ENCODE measurements at regions not wholly inside any gene's neighbourhood (a gene's known extent, or its start where the extent isn't known, plus 50 kb on each side); places are given as distances from the start of the nearest gene placed in this dataset.

DNA sequence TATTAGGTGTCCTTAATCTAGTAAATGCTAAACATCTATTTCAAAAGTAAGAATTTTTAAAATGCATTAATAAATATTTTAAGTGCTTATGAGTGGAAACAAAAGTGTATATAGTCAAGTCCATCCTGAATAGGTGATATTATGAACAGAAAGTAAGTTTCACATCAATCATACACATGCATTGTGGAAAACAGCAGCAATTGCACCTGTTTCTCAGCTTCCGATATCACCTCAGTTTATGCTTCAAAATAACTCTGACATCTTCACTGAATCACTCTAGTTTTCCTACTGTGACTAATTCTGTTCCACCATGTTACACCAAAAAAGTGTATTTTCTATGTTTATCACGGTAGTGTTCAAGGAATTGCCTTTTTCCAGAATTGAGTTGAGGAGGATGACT lies 172.6 kb upstream of the MANEA start:
- no peak overlapping the region for H3K4me3 ChIP-seq (replicated peaks; ENCODE audit: low read depth, low read length)
- DNase-seq (ENCODE audit: low read depth), result no peak
- TF ChIP-seq, protein P1, sequence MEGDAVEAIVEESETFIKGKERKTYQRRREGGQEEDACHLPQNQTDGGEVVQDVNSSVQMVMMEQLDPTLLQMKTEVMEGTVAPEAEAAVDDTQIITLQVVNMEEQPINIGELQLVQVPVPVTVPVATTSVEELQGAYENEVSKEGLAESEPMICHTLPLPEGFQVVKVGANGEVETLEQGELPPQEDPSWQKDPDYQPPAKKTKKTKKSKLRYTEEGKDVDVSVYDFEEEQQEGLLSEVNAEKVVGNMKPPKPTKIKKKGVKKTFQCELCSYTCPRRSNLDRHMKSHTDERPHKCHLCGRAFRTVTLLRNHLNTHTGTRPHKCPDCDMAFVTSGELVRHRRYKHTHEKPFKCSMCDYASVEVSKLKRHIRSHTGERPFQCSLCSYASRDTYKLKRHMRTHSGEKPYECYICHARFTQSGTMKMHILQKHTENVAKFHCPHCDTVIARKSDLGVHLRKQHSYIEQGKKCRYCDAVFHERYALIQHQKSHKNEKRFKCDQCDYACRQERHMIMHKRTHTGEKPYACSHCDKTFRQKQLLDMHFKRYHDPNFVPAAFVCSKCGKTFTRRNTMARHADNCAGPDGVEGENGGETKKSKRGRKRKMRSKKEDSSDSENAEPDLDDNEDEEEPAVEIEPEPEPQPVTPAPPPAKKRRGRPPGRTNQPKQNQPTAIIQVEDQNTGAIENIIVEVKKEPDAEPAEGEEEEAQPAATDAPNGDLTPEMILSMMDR (IDR thresholded peaks at IDR 0.05; ENCODE audit: low read length, missing control alignments), result no peak

DNA sequence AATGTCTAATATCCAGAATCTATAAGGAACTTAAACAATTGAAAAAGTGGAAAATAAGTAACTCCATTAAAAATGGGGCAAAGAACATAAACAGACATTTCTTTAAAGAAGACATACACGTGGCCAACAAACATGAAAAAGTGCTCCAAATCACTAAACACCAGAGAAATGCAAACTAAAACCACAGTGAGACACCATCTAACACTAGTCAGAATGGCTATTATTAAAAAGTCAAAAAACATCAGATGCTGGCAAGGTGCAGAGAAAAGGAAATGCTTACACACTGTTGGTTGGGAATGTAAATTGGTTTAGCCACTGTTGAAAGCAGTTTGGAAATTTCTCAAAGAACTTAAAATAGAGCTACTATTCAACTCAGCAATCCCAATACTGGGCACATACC lies 169.2 kb upstream of the MANEA start:
- TF ChIP-seq, protein P1 (IDR thresholded peaks at IDR 0.05; ENCODE audit: low read length, missing control alignments), result no peak
- no peak overlapping the region for H3K4me3 ChIP-seq (replicated peaks; ENCODE audit: low read depth, low read length)
- no peak for DNase-seq (ENCODE audit: low read depth)

DNA sequence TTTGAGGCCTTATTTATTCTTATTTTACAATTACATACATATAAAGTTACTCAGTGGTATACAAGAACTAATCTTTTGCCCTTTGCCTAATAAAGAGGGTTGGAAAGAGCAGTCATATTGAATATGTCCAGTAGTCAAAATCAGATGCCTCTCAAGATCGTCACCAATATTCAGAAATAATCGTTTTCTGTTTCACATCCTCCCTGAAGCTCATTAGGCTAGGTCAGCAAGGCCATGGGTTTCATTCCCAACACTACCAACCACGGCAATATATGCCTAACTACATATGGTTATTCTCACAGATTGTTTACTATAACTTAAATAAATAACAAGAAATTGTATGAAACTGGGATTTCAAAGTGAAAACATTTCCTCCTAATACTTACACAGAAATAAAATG lies 167.2 kb upstream of the MANEA start:
- DNase-seq (ENCODE audit: low read depth), result no peak
- TF ChIP-seq, protein P1 (IDR thresholded peaks at IDR 0.05; ENCODE audit: low read length, missing control alignments), result no peak
- no peak overlapping the region for H3K4me3 ChIP-seq (replicated peaks; ENCODE audit: low read depth, low read length)

DNA sequence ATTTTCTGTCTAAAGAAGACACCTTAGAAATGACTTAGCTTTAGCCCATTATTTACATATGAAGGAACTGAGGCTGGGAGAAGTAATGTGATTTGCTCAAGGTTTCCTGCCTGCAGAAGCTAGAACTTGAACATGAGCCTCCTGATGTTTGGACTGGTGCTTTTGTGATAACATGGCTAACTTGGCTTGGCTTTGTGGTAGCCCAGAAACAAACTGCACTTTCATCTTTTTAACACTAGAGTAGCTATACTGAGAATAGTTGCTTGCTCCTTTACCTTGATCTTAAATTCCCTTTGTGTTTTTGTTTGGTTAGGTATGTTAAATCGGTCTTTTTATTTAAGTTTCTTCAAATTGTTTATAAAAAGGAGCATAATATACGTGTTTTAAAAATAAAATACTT lies 163.5 kb upstream of the MANEA start:
- no peak overlapping the region for H3K4me3 ChIP-seq (replicated peaks; ENCODE audit: low read depth, low read length)
- no peak for DNase-seq (ENCODE audit: low read depth)
- TF ChIP-seq, protein P1 (IDR thresholded peaks at IDR 0.05; ENCODE audit: low read length, missing control alignments), result no peak

- H3K4me3 ChIP-seq (replicated peaks; ENCODE audit: low read depth, low read length), result no peak overlapping the region
- TF ChIP-seq, protein P1 (IDR thresholded peaks at IDR 0.05; ENCODE audit: low read length, missing control alignments), result no peak
- no peak for DNase-seq (ENCODE audit: low read depth)
Measured at GRCh38 chr6:95417856-95418255, 159.5 kb upstream of the MANEA start.

DNA sequence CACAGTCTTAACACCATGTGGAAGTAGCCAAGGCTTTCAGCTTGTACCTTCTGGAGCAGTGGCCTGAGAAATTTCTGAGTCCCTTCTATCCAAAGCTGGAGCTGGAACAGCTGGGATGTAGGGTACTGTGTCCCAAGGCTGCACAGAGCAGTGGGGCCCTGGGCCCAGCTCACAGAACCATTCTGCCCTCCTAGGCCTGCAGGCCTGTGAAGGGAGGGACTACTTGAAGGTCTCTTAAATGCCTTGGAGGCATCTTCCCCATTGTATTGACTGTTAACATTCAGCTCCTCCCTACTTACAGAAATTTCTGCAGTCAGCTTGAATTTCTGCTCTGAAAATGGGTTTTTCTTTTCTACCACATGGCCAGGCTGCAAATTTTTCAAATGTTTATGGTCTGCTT lies 156.5 kb upstream of the MANEA start:
- DNase-seq (ENCODE audit: low read depth), result no peak
- TF ChIP-seq, protein P1 (IDR thresholded peaks at IDR 0.05; ENCODE audit: low read length, missing control alignments), result no peak
- H3K4me3 ChIP-seq (replicated peaks; ENCODE audit: low read depth, low read length), result no peak overlapping the region

- no peak overlapping the region for H3K4me3 ChIP-seq (replicated peaks; ENCODE audit: low read depth, low read length)
- DNase-seq (ENCODE audit: low read depth), result no peak
- TF ChIP-seq, protein P1 (IDR thresholded peaks at IDR 0.05; ENCODE audit: low read length, missing control alignments), result no peak
Measured at GRCh38 chr6:95423331-95423730, 154.0 kb upstream of the MANEA start.

Measured in fibroblast of pulmonary artery (primary cell).